Fibroblast of villous mesenchyme (primary cell): ENCODE measurements at regions not wholly inside any gene's neighbourhood (a gene's known extent, or its start where the extent isn't known, plus 50 kb on each side); places are given as distances from the start of the nearest gene placed in this dataset.

Source experiments
- DNase-seq: peaks from one replicate; pipeline ENCODE4 v3.0.0-alpha.2; 2010; ENCODE audit warnings: low read depth
- H3K4me3 ChIP-seq: 2 replicates; pipeline ENCODE4 v1.5.1; 2011; ENCODE audit warnings: low read depth, mild to moderate bottlenecking, low read length
- TF ChIP-seq, protein P1 (sequence below): IDR thresholded peaks from 2 replicates; pipeline ENCODE4 v1.5.1; 2012; ENCODE audit warnings: low read depth, mild to moderate bottlenecking, low read length; ENCODE audit not compliant: insufficient read depth

DNA sequence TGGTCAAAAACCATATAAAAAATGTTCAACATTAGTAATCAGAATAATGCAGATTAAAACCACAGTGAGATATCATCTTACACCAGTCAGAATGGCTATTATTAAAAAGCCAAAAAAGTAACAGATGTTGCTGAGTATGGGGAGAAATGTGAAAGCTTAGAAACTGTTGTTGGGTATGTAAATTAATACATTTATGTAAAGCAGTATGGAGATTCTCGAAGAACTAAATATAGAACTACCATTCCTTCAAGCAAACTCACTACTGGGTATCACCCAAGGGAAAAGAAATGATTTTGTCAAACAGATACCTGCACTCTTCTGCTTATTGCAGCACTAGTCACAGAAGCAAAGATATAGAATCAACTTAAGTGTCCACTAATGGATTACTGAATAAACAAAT lies 576.4 kb upstream of the EPHA5 start:
- TF ChIP-seq, protein P1, sequence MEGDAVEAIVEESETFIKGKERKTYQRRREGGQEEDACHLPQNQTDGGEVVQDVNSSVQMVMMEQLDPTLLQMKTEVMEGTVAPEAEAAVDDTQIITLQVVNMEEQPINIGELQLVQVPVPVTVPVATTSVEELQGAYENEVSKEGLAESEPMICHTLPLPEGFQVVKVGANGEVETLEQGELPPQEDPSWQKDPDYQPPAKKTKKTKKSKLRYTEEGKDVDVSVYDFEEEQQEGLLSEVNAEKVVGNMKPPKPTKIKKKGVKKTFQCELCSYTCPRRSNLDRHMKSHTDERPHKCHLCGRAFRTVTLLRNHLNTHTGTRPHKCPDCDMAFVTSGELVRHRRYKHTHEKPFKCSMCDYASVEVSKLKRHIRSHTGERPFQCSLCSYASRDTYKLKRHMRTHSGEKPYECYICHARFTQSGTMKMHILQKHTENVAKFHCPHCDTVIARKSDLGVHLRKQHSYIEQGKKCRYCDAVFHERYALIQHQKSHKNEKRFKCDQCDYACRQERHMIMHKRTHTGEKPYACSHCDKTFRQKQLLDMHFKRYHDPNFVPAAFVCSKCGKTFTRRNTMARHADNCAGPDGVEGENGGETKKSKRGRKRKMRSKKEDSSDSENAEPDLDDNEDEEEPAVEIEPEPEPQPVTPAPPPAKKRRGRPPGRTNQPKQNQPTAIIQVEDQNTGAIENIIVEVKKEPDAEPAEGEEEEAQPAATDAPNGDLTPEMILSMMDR = no peak
- DNase-seq = no peak
- no peak overlapping the region for H3K4me3 ChIP-seq

DNA sequence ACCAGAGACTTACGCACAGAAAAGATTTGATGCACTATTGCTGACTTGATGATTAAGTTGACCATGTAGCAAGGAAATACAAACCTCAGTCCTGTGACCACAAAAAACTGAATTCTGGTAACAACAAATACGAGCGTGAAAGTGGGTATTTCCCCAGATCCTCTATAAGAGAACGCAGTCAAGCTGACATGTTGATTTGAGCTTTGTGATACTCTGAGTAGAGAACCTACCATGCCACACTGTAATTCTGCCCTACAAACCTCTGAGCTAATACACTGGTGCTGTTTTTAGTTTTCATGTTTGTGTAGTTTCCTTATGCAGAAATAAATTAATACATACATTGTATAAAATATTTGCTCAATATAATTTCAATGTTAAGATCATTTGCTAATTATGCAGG lies 565.6 kb upstream of the EPHA5 start:
- DNase-seq = no peak
- no peak overlapping the region for H3K4me3 ChIP-seq
- TF ChIP-seq, protein P1 = no peak

DNA sequence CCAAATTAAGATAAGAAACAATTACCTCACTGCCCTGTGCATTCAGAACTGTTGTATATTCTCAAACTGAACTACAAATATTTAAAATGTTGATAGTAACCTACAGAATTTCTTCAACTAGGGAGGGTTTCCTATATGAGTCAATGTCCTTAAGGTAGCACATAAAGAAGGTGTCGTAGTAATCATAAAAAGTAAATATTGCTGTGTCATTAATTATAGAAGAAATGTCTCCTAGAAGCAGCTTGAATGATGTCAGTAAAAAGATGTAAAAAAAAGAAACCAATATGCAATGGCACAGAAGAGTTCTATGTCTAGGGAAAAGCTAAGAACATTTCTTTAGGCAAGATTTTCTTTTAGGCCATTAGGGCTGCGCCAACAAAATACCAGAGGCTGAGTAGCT lies 559.6 kb upstream of the EPHA5 start:
- H3K4me3 ChIP-seq = no peak overlapping the region
- TF ChIP-seq, protein P1 = no peak
- DNase-seq = no peak

DNA sequence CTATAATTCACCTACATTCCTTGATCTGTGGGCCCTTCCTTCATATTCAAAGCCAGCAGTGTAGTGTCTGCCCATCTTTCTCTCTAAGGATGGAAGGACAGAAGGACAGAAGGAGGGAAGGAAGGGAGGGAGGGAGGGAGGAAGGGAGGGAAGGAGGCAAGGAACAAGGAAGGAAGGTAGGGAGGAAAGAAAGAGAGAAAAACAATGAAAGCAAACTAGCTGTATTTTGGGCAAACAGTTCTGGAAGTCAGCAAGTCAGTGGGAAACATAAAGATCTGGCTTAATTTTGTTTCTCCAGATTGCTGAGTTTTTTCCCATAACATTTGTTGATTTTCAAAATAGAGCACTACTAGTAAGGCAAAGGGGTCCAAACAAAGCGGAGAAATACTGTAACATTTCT lies 555.2 kb upstream of the EPHA5 start:
- no peak for DNase-seq
- TF ChIP-seq, protein P1 = no peak
- no peak overlapping the region for H3K4me3 ChIP-seq

DNA sequence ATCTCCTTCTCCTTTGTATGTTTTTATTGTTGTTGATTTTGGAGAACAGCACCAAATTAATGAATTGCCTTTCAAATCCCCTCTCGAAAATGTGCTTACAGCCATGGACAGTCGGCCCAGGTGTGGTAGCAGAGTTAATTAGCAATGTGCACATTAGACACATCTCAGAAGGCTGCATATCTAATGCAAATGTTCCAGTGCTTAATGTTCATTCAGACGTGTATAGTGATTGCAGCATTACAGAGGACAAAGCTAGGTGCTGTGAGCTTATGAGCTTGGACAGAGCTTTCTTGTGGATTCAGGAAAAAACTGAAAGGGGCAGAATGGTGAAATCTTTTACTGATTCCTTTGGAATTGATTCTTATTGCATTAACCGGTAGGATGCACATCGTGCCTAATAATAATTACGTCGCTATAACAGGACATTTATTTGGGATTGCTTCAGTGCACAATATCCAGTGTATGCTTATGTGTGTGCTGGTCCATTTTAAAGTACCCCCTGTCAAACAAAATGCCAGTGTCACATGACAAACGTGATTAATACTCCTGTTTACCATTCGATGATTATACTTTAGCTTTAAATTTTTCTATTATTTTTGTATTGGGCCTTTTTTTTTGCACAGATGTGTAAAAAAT lies 552.9 kb upstream of the EPHA5 start:
- no peak for DNase-seq
- TF ChIP-seq, protein P1 = no peak
- no peak overlapping the region for H3K4me3 ChIP-seq

DNA sequence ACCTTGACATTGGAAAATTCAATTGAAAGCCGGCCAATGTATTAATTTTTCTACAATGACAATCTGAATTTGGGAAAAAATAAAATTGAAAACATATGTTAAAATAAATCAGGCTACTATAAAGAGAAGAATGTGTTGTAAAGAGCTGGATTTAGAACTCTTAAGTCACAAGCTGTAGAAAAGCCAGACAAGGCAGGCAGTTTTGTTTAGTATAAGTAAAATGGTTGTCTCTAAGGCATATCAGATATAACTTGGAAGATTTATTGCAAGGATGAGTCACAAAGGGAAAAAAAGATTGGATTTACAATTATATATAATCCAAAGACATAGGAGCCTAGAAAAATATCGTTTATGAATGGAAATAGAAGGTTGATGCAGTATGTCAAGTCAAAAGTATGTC lies 549.1 kb upstream of the EPHA5 start:
- TF ChIP-seq, protein P1 = no peak
- DNase-seq = no peak

DNA sequence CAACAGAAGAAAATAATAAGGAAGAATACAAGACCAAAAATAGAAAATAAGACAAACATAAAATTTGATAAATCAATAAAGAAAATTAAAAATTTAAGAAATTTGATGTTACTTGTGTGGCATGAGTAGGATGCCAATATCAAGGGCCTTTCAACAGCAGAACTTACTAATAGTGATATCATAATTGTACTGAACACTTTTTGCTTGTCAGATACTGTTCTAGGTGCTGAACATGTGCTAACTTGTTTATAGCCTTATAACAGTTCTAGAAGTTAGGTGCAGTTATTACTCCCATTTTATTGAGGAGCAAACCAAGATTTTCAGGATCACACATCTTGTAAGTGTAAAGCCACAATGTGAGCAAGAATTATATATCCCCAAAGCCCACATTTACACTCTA lies 546.0 kb upstream of the EPHA5 start:
- H3K4me3 ChIP-seq = no peak overlapping the region
- TF ChIP-seq, protein P1 = no peak
- DNase-seq = no peak

More for the DNA sequence above, 549.1 kb upstream of the EPHA5 start:
- H3K4me3 ChIP-seq = no peak overlapping the region
